H9 (cell line): ENCODE measurements at regions not wholly inside any gene's neighbourhood (a gene's known extent, or its start where the extent isn't known, plus 50 kb on each side); places are given as distances from the start of the nearest gene placed in this dataset.

ENCODE experiments used
- DNase-seq: peaks from one replicate; pipeline ENCODE4 v3.0.0-alpha.2; 2017
- H2AFZ ChIP-seq: one replicate; pipeline ENCODE4 v1.6.1; 2013; ENCODE audit warnings: mild to moderate bottlenecking, low read length, control low read depth, moderate library complexity
- H2AK5ac ChIP-seq: 2 replicates; pipeline ENCODE4 v1.6.1; 2013; ENCODE audit warnings: low read length, control low read depth, mixed read lengths; ENCODE audit not compliant: insufficient read length
- H2BK120ac ChIP-seq: one replicate; pipeline ENCODE4 v1.6.1; 2013; ENCODE audit warnings: low read depth, mild to moderate bottlenecking, low read length, control low read depth, inconsistent platforms; ENCODE audit not compliant: poor library complexity, severe bottlenecking
- H2BK12ac ChIP-seq: 2 replicates; pipeline ENCODE4 v1.6.1; 2013; ENCODE audit warnings: low read length, control low read depth, mixed read lengths, low read depth; ENCODE audit not compliant: insufficient read length
- H2BK15ac ChIP-seq: 2 replicates; pipeline ENCODE4 v1.6.1; 2013; ENCODE audit warnings: low read depth, low read length, control low read depth
- H2BK20ac ChIP-seq: one replicate; pipeline ENCODE4 v1.6.1; 2013; ENCODE audit warnings: low read depth, mild to moderate bottlenecking, low read length, control low read depth, inconsistent platforms; ENCODE audit not compliant: poor library complexity, severe bottlenecking
- H2BK5ac ChIP-seq: 2 replicates; pipeline ENCODE4 v1.6.1; 2013; ENCODE audit warnings: low read length, control low read depth, mixed read lengths; ENCODE audit not compliant: insufficient read length
- H3K14ac ChIP-seq: 2 replicates; pipeline ENCODE4 v1.6.1; 2013; ENCODE audit warnings: low read length, control low read depth; ENCODE audit not compliant: insufficient read depth
- H3K18ac ChIP-seq: 2 replicates; pipeline ENCODE4 v1.6.1; 2013; ENCODE audit warnings: low read depth, mild to moderate bottlenecking, mixed read lengths, low read length, control low read depth; ENCODE audit not compliant: insufficient read length
- H3K23ac ChIP-seq: 2 replicates; pipeline ENCODE4 v1.6.1; 2013; ENCODE audit warnings: low read length, control low read depth, mixed read lengths, low read depth; ENCODE audit not compliant: insufficient read length
- H3K23me2 ChIP-seq: 2 replicates; pipeline ENCODE4 v1.6.1; 2013; ENCODE audit warnings: low read depth, mild to moderate bottlenecking, mixed read lengths, low read length, control low read depth; ENCODE audit not compliant: insufficient read length, poor library complexity, severe bottlenecking
- H3K27ac ChIP-seq: 2 replicates; pipeline ENCODE4 v1.5.1; 2013; ENCODE audit warnings: low read length, control low read depth, mixed read lengths, low read depth; ENCODE audit not compliant: insufficient read length
- H3K27me3 ChIP-seq: 2 replicates; pipeline ENCODE4 v1.6.1; 2013; ENCODE audit warnings: low read length, control low read depth, inconsistent platforms; ENCODE audit not compliant: insufficient read depth
- H3K4ac ChIP-seq: 2 replicates; pipeline ENCODE4 v1.6.1; 2013; ENCODE audit warnings: low read depth, mild to moderate bottlenecking, control low read depth, inconsistent platforms, low read length, moderate library complexity
- H3K4me1 ChIP-seq: 2 replicates; pipeline ENCODE4 v1.6.1; 2013; ENCODE audit warnings: low read length, control low read depth, inconsistent platforms; ENCODE audit not compliant: insufficient read depth
- H3K4me2 ChIP-seq: 2 replicates; pipeline ENCODE4 v1.6.1; 2013; ENCODE audit warnings: low read length, control low read depth, mixed read lengths; ENCODE audit not compliant: insufficient read length, insufficient read depth
- H3K56ac ChIP-seq: 2 replicates; pipeline ENCODE4 v1.6.1; 2013; ENCODE audit warnings: low read depth, mild to moderate bottlenecking, mixed read lengths, low read length, control low read depth; ENCODE audit not compliant: insufficient read length
- H3K79me1 ChIP-seq: 2 replicates; pipeline ENCODE4 v1.6.1; 2013; ENCODE audit warnings: low read depth, mild to moderate bottlenecking, moderate library complexity, low read length, control low read depth, inconsistent platforms; ENCODE audit not compliant: insufficient read depth, poor library complexity, severe bottlenecking
- H3K79me2 ChIP-seq: 2 replicates; pipeline ENCODE4 v1.6.1; 2013; ENCODE audit warnings: low read length, control low read depth, inconsistent platforms; ENCODE audit not compliant: insufficient read depth
- H3K9ac ChIP-seq: 2 replicates; pipeline ENCODE4 v1.6.1; 2013; ENCODE audit warnings: low read length, control low read depth, mixed read lengths; ENCODE audit not compliant: insufficient read length; ENCODE audit errors: extremely low read depth
- H3K9me3 ChIP-seq: one replicate; pipeline ENCODE4 v1.6.1; 2013; ENCODE audit warnings: low read depth, low read length, inconsistent platforms; ENCODE audit not compliant: control insufficient read depth
- H3T11ph ChIP-seq: one replicate; pipeline ENCODE4 v1.6.1; 2013; ENCODE audit warnings: mild to moderate bottlenecking, low read length, control low read depth, inconsistent platforms
- H4K20me1 ChIP-seq: one replicate; pipeline ENCODE4 v1.6.1; 2013; ENCODE audit not compliant: control insufficient read depth, insufficient read length, insufficient read depth
- H4K5ac ChIP-seq: 2 replicates; pipeline ENCODE4 v1.6.1; 2013; ENCODE audit warnings: low read depth, mild to moderate bottlenecking, mixed read lengths, low read length, control low read depth; ENCODE audit not compliant: insufficient read length
- H4K8ac ChIP-seq: replicated peaks from 2 replicates; pipeline ENCODE4 v1.6.1; 2013; ENCODE audit warnings: low read length, control low read depth, mixed read lengths, low read depth; ENCODE audit not compliant: insufficient read length
- H4K91ac ChIP-seq: 2 replicates; pipeline ENCODE4 v1.6.1; 2013; ENCODE audit warnings: low read depth, mild to moderate bottlenecking, moderate library complexity, mixed read lengths, low read length, control low read depth; ENCODE audit not compliant: insufficient read length
- H3K27ac Mint-ChIP-seq, 3 experiments: 2 replicates in 2 of 3; 3 replicates in 1 of 3; pipeline ENCODE4 v1.8.0; 2020 to 2021; ENCODE audit warnings: mixed read lengths in 3 of 3, mild to moderate bottlenecking in 1 of 3, moderate library complexity in 1 of 3
- H3K27me3 Mint-ChIP-seq: 2 replicates; pipeline ENCODE4 v1.8.0; 2021; ENCODE audit warnings: low read depth, mild to moderate bottlenecking, moderate library complexity, mixed read lengths
- H3K36me3 Mint-ChIP-seq, 3 experiments: 2 replicates in 2 of 3; 3 replicates in 1 of 3; pipeline ENCODE4 v1.8.0; 2020 to 2021; ENCODE audit warnings: low read depth in 3 of 3, mixed read lengths in 3 of 3; ENCODE audit not compliant: insufficient read depth in 1 of 3
- H3K4me1 Mint-ChIP-seq, 2 experiments: 2 replicates each; pipeline ENCODE4 v1.8.0; 2020; ENCODE audit warnings: mixed read lengths in 2 of 2
- H3K4me3 Mint-ChIP-seq, 2 experiments: 2 replicates in 1 of 2; 3 replicates in 1 of 2; pipeline ENCODE4 v1.8.0; 2020 to 2021; ENCODE audit warnings: mild to moderate bottlenecking in 2 of 2, mixed read lengths in 2 of 2, moderate library complexity in 1 of 2
- H3K9me3 Mint-ChIP-seq, 2 experiments: 2 replicates in 1 of 2; 3 replicates in 1 of 2; pipeline ENCODE4 v1.8.0; 2020; ENCODE audit warnings: mild to moderate bottlenecking in 2 of 2, mixed read lengths in 2 of 2, moderate library complexity in 1 of 2
- WGBS: extraction: QIAGEN DNeasy Blood & Tissue Kit; methylation state at CpG from one replicate; pipeline ENCODE4 v1.1.7; 2013; ENCODE audit warnings: missing lambda C conversion rate, low lambda C conversion rate, mixed read lengths; ENCODE audit not compliant: insufficient read length; ENCODE audit errors: extremely low coverage; 5-methylcytosine and 5-hydroxymethylcytosine counted together
- TF ChIP-seq, protein P1 (sequence below): fragments of 200-600 bp; sonication (generic); conservative IDR thresholded peaks from 3 replicates; pipeline ENCODE4 v1.8.0; 2021; ENCODE audit warnings: antibody characterized with exemption, mild to moderate bottlenecking

DNA sequence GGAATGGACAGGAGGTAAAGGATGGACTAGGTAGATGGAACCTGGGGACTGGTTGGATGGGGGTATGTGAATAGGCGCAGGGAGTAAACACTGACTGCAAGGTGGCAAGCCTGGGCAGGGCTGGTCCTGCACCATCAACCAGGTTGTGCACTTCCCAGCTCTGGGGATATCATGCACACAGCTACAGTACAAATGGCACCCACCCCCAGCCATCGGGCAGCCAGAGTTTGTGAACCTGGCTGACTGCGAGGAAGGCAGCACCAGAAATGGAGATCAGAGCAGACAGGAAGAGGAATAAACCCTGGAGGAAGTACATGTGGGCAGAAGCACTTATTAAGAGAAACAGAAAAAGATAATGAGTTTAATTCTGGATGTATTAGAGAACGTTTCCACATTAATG is 229.1 kb downstream of the ESM1 start:
- Histone ChIP-seq H2AK5ac (no peak overlapping the region), H3K4me2 (no peak overlapping the region), H2BK120ac (no peak overlapping the region), H3K4me1 (no peaks in the 10 kb centered on the region), H3K4ac (no peak overlapping the region), H3K23me2 (no peaks in the 10 kb centered on the region), H3T11ph (no peak overlapping the region), H3K14ac (no peak overlapping the region), H3K9me3 (no peaks in the 10 kb centered on the region), H3K79me1 (no peaks in the 10 kb centered on the region), H2BK15ac (no peak overlapping the region), H4K91ac (no peak overlapping the region), H2BK12ac (no peak overlapping the region), H2BK20ac (no peak overlapping the region), H2AFZ (no peak overlapping the region), H4K20me1 (no peaks in the 10 kb centered on the region), H3K18ac (no peak overlapping the region), H4K5ac (no peak overlapping the region), H3K79me2 (no peaks in the 10 kb centered on the region), H3K9ac (no peak overlapping the region), H3K27ac (no peak overlapping the region), H3K56ac (no peak overlapping the region), H4K8ac (no peak overlapping the region), H3K27me3 (no peaks in the 10 kb centered on the region), H2BK5ac (no peak overlapping the region), H3K23ac (no peak overlapping the region)
- Mint-ChIP-seq H3K4me3 (no peak overlapping the region), H3K27ac (peak overlapping the region in 1 of 3 experiments; percentile 64; a peak in 1 of 7 replicates), H3K9me3 (no peaks in the 10 kb centered on the region; a peak in 1 of 5 replicates), H3K36me3 (no peaks in the 10 kb centered on the region; a peak in 1 of 7 replicates), H3K27me3 (no peaks in the 10 kb centered on the region), H3K4me1 (no peaks in the 10 kb centered on the region)
- WGBS = no CpG with 5 or more reads among the region's 4 CpGs
- DNase-seq = no peak
- TF ChIP-seq, protein P1, sequence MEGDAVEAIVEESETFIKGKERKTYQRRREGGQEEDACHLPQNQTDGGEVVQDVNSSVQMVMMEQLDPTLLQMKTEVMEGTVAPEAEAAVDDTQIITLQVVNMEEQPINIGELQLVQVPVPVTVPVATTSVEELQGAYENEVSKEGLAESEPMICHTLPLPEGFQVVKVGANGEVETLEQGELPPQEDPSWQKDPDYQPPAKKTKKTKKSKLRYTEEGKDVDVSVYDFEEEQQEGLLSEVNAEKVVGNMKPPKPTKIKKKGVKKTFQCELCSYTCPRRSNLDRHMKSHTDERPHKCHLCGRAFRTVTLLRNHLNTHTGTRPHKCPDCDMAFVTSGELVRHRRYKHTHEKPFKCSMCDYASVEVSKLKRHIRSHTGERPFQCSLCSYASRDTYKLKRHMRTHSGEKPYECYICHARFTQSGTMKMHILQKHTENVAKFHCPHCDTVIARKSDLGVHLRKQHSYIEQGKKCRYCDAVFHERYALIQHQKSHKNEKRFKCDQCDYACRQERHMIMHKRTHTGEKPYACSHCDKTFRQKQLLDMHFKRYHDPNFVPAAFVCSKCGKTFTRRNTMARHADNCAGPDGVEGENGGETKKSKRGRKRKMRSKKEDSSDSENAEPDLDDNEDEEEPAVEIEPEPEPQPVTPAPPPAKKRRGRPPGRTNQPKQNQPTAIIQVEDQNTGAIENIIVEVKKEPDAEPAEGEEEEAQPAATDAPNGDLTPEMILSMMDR = no peak
